ENCODE measurements at regions not wholly inside any gene's neighbourhood (a gene's known extent, or its start where the extent isn't known, plus 50 kb on each side); places are given as distances from the start of the nearest gene placed in this dataset.

DNA sequence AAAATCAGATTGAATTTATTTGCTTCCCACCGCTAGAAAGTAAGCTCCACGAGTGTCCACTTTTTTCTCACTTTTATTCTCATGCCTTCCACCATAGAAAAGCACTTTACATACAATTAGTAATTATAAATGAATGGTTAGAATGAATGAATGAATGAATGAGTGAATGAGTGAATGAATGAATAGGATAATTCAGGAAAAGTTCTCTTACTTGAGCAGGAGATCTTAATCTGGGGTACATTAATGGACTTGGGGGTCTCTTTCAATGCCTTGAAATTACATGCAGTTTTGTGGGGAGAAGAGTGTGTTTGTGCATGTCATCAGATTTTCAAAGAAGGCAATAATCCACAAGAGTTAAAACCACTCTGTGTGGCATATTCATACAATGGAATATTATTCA lies 229.9 kb upstream of the NR4A3 start:
- no peak overlapping the region for H3K4me3 ChIP-seq (ENCODE audit: low read length)
- no peak for DNase-seq
- POLR2A ChIA-PET (ENCODE audit: unreplicated experiment): no interaction called here
- H3K4me2 ChIP-seq (ENCODE audit: low read length): no peak overlapping the region
- intact Hi-C loops (cut with micrococcal nuclease): no loop called here
- no peaks in the 10 kb centered on the region for H3F3A ChIP-seq (ENCODE audit: low read length, unreplicated experiment)
- no peaks in the 10 kb centered on the region for H3K9me3 ChIP-seq (ENCODE audit: low read length)
- no peak for TF ChIP-seq EZH2 (IDR thresholded peaks at IDR 0.05; ENCODE audit: low read length, unreplicated experiment)
- TF ChIP-seq CTCF (conservative IDR thresholded peaks at IDR 0.05; ENCODE audit: low read depth, low read length): no peak
- no peak for TF ChIP-seq EZH2phosphoT487 (IDR thresholded peaks at IDR 0.05; ENCODE audit: borderline replicate concordance, low read length)
- no peak overlapping the region for H3K27ac ChIP-seq (ENCODE audit: low read length)
- ATAC-seq: no peak
- H3K9me2 ChIP-seq (replicated peaks; ENCODE audit: low read length): no peaks in the 10 kb centered on the region
- no peaks in the 10 kb centered on the region for H3K36me3 ChIP-seq (ENCODE audit: low read depth, low read length)
- H2AFZ ChIP-seq (ENCODE audit: low read length): no peak overlapping the region
- no peaks in the 10 kb centered on the region; the same call in 1 of the 2 replicates for H3K27me3 ChIP-seq (ENCODE audit: low read length)
- CTCF ChIA-PET: no interaction called here
- H3K9ac ChIP-seq (ENCODE audit: low read length): no peak overlapping the region
- no TSS peak for BruUV-seq (replicated peaks)
- no peaks in the 10 kb centered on the region for H3K4me1 ChIP-seq (ENCODE audit: insufficient read depth, low read length)
- H3K79me2 ChIP-seq (ENCODE audit: low read length): no peaks in the 10 kb centered on the region
- no peaks in the 10 kb centered on the region for H4K20me1 ChIP-seq (ENCODE audit: low read length)

GRCh38 chr9:99592834-99593574 lies 228.7 kb upstream of the NR4A3 start:
- POLR2A ChIA-PET (ENCODE audit: unreplicated experiment): no interaction called here

More at GRCh38 chr9:99592834-99593574, 228.7 kb upstream of the NR4A3 start:
- Histone ChIP-seq H3F3A (ENCODE audit: low read length, unreplicated experiment) (no peaks in the 10 kb centered on the region), H3K27me3 (ENCODE audit: low read length) (no peaks in the 10 kb centered on the region; the same call in 1 of the 2 replicates), H3K9me2 (replicated peaks; ENCODE audit: low read length) (no peaks in the 10 kb centered on the region), H3K27ac (ENCODE audit: low read length) (no peak overlapping the region), H2AFZ (ENCODE audit: low read length) (no peak overlapping the region), H3K9ac (ENCODE audit: low read length) (no peak overlapping the region), H3K9me3 (ENCODE audit: low read length) (no peaks in the 10 kb centered on the region), H4K20me1 (ENCODE audit: low read length) (no peaks in the 10 kb centered on the region), H3K36me3 (ENCODE audit: low read depth, low read length) (no peaks in the 10 kb centered on the region), H3K79me2 (ENCODE audit: low read length) (no peaks in the 10 kb centered on the region), H3K4me3 (ENCODE audit: low read length) (no peak overlapping the region), H3K4me2 (ENCODE audit: low read length) (no peak overlapping the region), H3K4me1 (ENCODE audit: insufficient read depth, low read length) (no peaks in the 10 kb centered on the region)
- DNase-seq (no peak), ATAC-seq (no peak)
- intact Hi-C loops (cut with micrococcal nuclease): no loop called here
- TF ChIP-seq CTCF (conservative IDR thresholded peaks at IDR 0.05; ENCODE audit: low read depth, low read length) (no peak), EZH2 (IDR thresholded peaks at IDR 0.05; ENCODE audit: low read length, unreplicated experiment) (no peak), EZH2phosphoT487 (IDR thresholded peaks at IDR 0.05; ENCODE audit: borderline replicate concordance, low read length) (no peak)
- CTCF ChIA-PET: no interaction called here
- BruUV-seq (replicated peaks): no TSS peak

Data from PC-3 (cell line).